MM.1S (cell line): ENCODE measurements at regions not wholly inside any gene's neighbourhood (a gene's known extent, or its start where the extent isn't known, plus 50 kb on each side); places are given as distances from the start of the nearest gene placed in this dataset.

Experiments used
- DNase-seq: peaks from one replicate; pipeline ENCODE4 v3.0.0-alpha.2; 2015
- H2AFZ ChIP-seq: fragments of 300-600 bp; sonication (generic); 2 replicates; pipeline ENCODE4 v1.6.0; 2016; ENCODE audit warnings: antibody characterized with exemption, low read length
- H3F3A ChIP-seq: fragments of 300-600 bp; sonication (generic); 2 replicates; pipeline ENCODE4 v1.6.1; 2016; ENCODE audit warnings: mild to moderate bottlenecking, antibody characterized with exemption, low read length, moderate library complexity, mixed read lengths; ENCODE audit not compliant: insufficient read depth
- H3K27ac ChIP-seq: fragments of 300-600 bp; sonication (generic); 2 replicates; pipeline ENCODE4 v1.5.1; 2016; ENCODE audit warnings: mild to moderate bottlenecking, low read length
- H3K27me3 ChIP-seq: fragments of 300-600 bp; sonication (generic); replicated peaks from 2 replicates; pipeline ENCODE4 v1.6.0; 2016; ENCODE audit warnings: low read length; ENCODE audit not compliant: insufficient read depth
- H3K36me3 ChIP-seq: fragments of 300-600 bp; sonication (generic); replicated peaks from 2 replicates; pipeline ENCODE4 v1.6.1; 2016; ENCODE audit warnings: mild to moderate bottlenecking, low read length, mixed read lengths; ENCODE audit not compliant: insufficient read depth
- H3K4me1 ChIP-seq: fragments of 300-600 bp; sonication (generic); 2 replicates; pipeline ENCODE4 v1.6.1; 2016; ENCODE audit warnings: low read length, mixed read lengths
- H3K4me2 ChIP-seq: fragments of 300-600 bp; sonication (generic); 2 replicates; pipeline ENCODE4 v1.6.0; 2016; ENCODE audit warnings: low read depth, low read length
- H3K4me3 ChIP-seq: fragments of 300-600 bp; sonication (generic); 2 replicates; pipeline ENCODE4 v1.5.1; 2016; ENCODE audit warnings: low read length, mixed read lengths
- H3K79me2 ChIP-seq: fragments of 300-600 bp; sonication (generic); 2 replicates; pipeline ENCODE4 v1.6.1; 2016; ENCODE audit warnings: mixed run types, low read length, mixed read lengths
- H3K9ac ChIP-seq: fragments of 300-600 bp; sonication (generic); 2 replicates; pipeline ENCODE4 v1.6.1; 2016; ENCODE audit warnings: low read length, mixed read lengths
- H3K9me2 ChIP-seq: fragments of 300-600 bp; sonication (generic); replicated peaks from 2 replicates; pipeline ENCODE4 v1.6.1; 2016; ENCODE audit warnings: mild to moderate bottlenecking, low read length, mixed read lengths; ENCODE audit not compliant: insufficient read depth
- H3K9me3 ChIP-seq: fragments of 300-600 bp; sonication (generic); replicated peaks from 2 replicates; pipeline ENCODE4 v1.6.1; 2016; ENCODE audit warnings: mild to moderate bottlenecking, low read length, mixed read lengths; ENCODE audit not compliant: insufficient read depth
- H4K20me1 ChIP-seq: fragments of 300-600 bp; sonication (generic); 2 replicates; pipeline ENCODE4 v1.6.1; 2016; ENCODE audit warnings: mild to moderate bottlenecking, low read length, moderate library complexity, mixed read lengths; ENCODE audit not compliant: insufficient read depth
- CTCF ChIP-seq: fragments of 300-600 bp; sonication (generic); IDR thresholded peaks from 2 replicates; pipeline ENCODE4 v1.5.1; 2016; ENCODE audit warnings: antibody characterized with exemption, low read length, mixed read lengths
- EZH2 ChIP-seq: fragments of 300-600 bp; sonication (generic); optimal IDR thresholded peaks from 2 replicates; pipeline ENCODE3; 2017; ENCODE audit warnings: low read depth, mild to moderate bottlenecking, antibody characterized with exemption, low read length, mixed read lengths
- EZH2phosphoT487 ChIP-seq: fragments of 300-600 bp; sonication (generic); IDR thresholded peaks from 2 replicates; pipeline ENCODE4 v1.6.1; 2018; ENCODE audit warnings: antibody characterized with exemption, low read length

- no peak for DNase-seq
- H3K27ac ChIP-seq, result no peak overlapping the region
Observed at GRCh38 chr4:157818946-157819692, 353.7 kb downstream of the GASK1B start.

GRCh38 chr4:157810137-157810774 lies 362.6 kb downstream of the GASK1B start:
- H4K20me1 ChIP-seq, result no peaks in the 10 kb centered on the region
- H3K27me3 ChIP-seq, result no peaks in the 10 kb centered on the region
- H3K4me3 ChIP-seq, result no peak overlapping the region

More at GRCh38 chr4:157818946-157819692, 353.7 kb downstream of the GASK1B start:
- Histone ChIP-seq H3K4me3 (no peak overlapping the region), H3K9me3 (no peaks in the 10 kb centered on the region), H3K4me1 (no peaks in the 10 kb centered on the region), H4K20me1 (no peaks in the 10 kb centered on the region), H3K9ac (no peak overlapping the region), H3F3A (no peaks in the 10 kb centered on the region), H3K4me2 (no peak overlapping the region), H3K9me2 (no peaks in the 10 kb centered on the region), H3K79me2 (no peaks in the 10 kb centered on the region), H3K36me3 (no peaks in the 10 kb centered on the region), H3K27me3 (no peaks in the 10 kb centered on the region), H2AFZ (no peak overlapping the region)
- TF ChIP-seq EZH2, result no peak
- no peak for TF ChIP-seq CTCF
- TF ChIP-seq EZH2phosphoT487, result no peak

DNA sequence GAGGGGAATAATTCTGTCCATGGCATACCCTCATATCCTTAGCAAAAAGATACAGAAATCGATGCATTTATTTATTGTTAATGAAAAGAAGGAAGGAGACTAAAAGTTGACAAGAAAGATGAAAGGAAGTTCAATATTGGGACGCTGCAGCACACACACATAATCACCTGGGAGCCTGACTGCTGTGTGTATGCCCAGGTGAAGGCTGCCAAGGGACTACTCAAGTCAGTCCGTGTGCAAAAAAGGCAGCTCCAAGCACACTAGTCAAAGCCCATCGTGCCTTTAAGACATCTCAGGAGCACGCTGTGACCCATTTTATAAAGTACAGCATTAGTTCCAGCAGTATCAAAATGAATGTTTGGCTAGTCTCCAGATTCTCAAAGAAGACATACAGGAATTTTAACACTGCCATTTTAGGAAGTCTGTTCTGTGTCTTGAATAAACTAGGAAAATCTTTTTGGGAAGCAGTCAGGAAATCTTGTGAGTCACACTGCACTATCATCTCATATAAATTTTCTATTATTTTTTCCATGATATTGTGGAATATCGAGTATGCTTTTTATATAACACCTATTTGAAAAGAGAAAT lies 363.9 kb downstream of the GASK1B start:
- no peaks in the 10 kb centered on the region for H3K9me3 ChIP-seq
- no peaks in the 10 kb centered on the region for H4K20me1 ChIP-seq
- H3K27ac ChIP-seq, result no peak overlapping the region
- no peaks in the 10 kb centered on the region for H3K9me2 ChIP-seq
- H2AFZ ChIP-seq, result no peak overlapping the region
- no peaks in the 10 kb centered on the region for H3K79me2 ChIP-seq
- no peak overlapping the region for H3K4me2 ChIP-seq
- no peak for TF ChIP-seq CTCF
- no peak for TF ChIP-seq EZH2phosphoT487
- H3K36me3 ChIP-seq, result no peaks in the 10 kb centered on the region
- no peak overlapping the region for H3K4me3 ChIP-seq
- H3F3A ChIP-seq, result no peaks in the 10 kb centered on the region
- no peaks in the 10 kb centered on the region for H3K4me1 ChIP-seq
- no peaks in the 10 kb centered on the region for H3K27me3 ChIP-seq
- H3K9ac ChIP-seq, result no peak overlapping the region
- DNase-seq, result no peak

More at GRCh38 chr4:157810137-157810774, 362.6 kb downstream of the GASK1B start:
- Histone ChIP-seq H3F3A (no peaks in the 10 kb centered on the region), H3K4me1 (no peaks in the 10 kb centered on the region), H3K36me3 (no peaks in the 10 kb centered on the region), H2AFZ (no peak overlapping the region), H3K79me2 (no peaks in the 10 kb centered on the region), H3K9ac (no peak overlapping the region), H3K9me3 (no peaks in the 10 kb centered on the region), H3K9me2 (no peaks in the 10 kb centered on the region), H3K27ac (no peak overlapping the region), H3K4me2 (no peak overlapping the region)
- DNase-seq, result no peak
- no peak for TF ChIP-seq EZH2phosphoT487
- TF ChIP-seq EZH2, result no peak
- TF ChIP-seq CTCF, result no peak
